GM12875 (cell line): ENCODE measurements at regions not wholly inside any gene's neighbourhood (a gene's known extent, or its start where the extent isn't known, plus 50 kb on each side); places are given as distances from the start of the nearest gene placed in this dataset.

Experiments used
- H3K4me3 ChIP-seq: one replicate; pipeline ENCODE4 v1.5.1; 2011; ENCODE audit warnings: low read depth, low read length, control low read depth
- TF ChIP-seq, protein P1 (sequence below): IDR thresholded peaks from 2 replicates; pipeline ENCODE4 v1.5.1; 2011; ENCODE audit warnings: low read depth, mild to moderate bottlenecking, control low read depth, inconsistent platforms, low read length, moderate library complexity, borderline replicate concordance; ENCODE audit not compliant: insufficient read depth

DNA sequence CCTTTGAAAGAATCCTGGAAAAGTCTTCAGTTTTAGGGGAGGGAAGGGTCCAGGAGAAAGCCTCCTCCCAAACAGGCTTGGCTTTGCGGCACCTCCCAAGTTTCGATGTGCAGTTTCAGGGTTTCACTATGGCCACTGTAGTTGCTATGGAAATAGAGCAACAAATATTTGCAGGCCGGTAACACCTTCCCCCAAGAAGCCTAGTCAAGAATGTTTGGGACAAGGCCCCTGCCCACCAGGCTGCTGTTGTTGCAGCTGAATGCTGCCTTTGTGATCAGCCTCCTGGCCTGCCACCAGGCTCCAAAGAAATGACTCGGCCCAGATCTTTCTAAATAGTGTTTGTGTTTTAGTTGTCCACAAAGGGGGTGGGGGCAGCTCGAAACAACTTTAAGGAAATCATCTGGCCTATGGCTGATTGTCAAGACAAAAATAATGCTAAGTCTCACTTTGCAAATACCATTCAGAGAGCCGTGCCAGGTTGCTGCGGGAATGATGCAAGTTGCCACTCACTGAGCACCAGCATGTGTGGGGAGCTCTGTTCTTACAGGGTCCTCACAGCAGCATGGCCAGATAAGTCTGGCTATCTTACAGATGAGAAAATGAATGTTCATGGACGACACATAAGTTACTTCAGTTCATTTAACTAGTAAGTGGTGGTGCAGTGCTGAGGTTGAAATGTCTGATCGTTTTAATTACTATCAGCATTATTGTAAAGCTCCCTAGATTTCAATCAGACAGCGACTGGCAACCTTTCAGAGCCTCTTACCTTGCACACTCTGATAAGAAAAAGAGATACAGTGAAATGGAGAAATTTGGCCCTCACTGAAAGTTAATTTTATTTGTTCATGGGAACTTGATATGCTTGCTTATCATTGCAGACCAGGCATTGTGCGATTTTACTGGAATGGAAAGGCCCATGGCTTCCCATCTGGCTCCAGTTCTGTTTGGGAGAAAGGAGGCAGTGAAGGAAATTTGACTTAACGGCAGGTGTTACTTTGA, 91.2 kb upstream of the JUN start:
- no peak overlapping the region for H3K4me3 ChIP-seq
- TF ChIP-seq, protein P1, sequence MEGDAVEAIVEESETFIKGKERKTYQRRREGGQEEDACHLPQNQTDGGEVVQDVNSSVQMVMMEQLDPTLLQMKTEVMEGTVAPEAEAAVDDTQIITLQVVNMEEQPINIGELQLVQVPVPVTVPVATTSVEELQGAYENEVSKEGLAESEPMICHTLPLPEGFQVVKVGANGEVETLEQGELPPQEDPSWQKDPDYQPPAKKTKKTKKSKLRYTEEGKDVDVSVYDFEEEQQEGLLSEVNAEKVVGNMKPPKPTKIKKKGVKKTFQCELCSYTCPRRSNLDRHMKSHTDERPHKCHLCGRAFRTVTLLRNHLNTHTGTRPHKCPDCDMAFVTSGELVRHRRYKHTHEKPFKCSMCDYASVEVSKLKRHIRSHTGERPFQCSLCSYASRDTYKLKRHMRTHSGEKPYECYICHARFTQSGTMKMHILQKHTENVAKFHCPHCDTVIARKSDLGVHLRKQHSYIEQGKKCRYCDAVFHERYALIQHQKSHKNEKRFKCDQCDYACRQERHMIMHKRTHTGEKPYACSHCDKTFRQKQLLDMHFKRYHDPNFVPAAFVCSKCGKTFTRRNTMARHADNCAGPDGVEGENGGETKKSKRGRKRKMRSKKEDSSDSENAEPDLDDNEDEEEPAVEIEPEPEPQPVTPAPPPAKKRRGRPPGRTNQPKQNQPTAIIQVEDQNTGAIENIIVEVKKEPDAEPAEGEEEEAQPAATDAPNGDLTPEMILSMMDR = no peak

GRCh38 chr1:58879464-58879863, 95.6 kb upstream of the JUN start:
- TF ChIP-seq, protein P1 = no peak
- no peak overlapping the region for H3K4me3 ChIP-seq

GRCh38 chr1:58880592-58880991, 96.7 kb upstream of the JUN start:
- TF ChIP-seq, protein P1 = no peak
- H3K4me3 ChIP-seq = no peak overlapping the region

GRCh38 chr1:58881471-58881994, 97.7 kb upstream of the JUN start:
- TF ChIP-seq, protein P1 = no peak
- no peak overlapping the region for H3K4me3 ChIP-seq

DNA sequence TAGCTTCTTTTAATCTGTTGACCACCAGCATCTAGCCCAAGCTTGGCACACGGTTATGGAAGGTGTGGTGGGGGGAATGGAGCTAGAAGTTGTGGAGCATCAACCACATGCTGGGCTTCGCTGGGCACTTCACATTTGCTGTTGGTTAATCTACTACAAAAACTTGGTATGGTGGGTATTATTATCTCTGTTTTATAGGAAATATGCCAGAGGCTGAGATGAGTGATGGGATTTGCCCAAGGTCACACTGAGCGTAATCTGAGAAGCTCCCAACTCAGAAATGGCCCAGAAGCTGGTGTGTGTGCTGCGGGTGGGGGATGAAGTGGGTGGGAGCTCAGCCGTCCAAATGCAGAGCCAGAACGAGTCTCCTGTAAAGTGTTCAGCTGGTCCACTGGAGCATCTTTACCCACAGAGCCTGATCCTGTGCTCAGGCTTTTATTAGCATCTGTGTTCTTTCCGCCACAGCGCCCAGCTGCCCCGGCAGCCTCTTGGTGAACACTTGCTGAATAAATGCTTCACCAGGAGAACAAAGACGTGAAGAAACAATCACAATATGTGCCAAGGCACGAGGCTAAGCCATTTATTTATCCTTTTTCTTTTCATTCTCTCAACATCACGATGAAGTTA, 98.6 kb upstream of the JUN start:
- TF ChIP-seq, protein P1 = no peak
- no peak overlapping the region for H3K4me3 ChIP-seq

DNA sequence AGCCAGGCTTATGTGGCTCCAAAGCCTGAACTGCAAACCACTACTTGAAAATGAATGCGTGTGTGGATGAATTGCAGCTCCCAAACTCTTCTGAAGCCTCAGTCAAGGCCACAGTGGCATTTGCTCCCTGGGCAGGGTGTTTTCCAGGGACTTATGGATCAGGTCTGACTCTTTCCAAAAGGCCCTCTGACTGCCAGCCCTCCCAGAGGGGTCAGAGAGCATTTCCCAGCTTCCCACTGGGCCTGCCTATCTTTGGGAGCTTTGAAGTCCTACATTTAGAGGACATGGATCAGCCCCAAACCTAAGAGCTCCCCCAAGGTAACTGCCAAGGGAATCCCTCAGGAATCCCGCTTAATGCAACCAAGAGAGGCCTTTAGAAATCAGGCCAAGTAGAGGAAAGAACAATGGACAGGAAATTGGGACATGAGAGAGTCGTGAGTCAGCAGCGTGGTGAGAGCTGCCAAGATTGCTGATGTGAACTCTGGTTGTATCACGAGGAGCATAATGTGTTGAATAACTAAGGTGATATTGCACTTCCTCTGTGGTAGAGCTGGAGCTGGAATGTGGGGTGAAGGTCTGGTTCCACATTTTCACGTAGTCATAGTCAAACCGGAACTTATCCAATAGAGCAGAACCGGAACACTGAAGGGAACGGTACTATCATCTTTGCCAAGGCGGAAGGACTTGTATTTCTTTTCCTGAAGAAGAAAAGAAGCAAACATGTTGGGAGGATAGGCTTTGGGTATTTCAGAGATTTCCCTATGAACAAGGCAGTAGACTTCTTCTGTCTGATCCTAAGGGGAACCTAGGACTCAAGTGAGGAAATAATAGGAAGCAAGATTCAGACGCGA, 99.4 kb upstream of the JUN start:
- H3K4me3 ChIP-seq = no peak overlapping the region
- TF ChIP-seq, protein P1 = no peak
